GM23248 (cell line): ENCODE measurements at regions not wholly inside any gene's neighbourhood (a gene's known extent, or its start where the extent isn't known, plus 50 kb on each side); places are given as distances from the start of the nearest gene placed in this dataset.

Experiments used
- EZH2 ChIP-seq: fragments of 200-600 bp; sonication (generic); IDR thresholded peaks from 2 replicates; pipeline ENCODE4 v1.6.1; 2018; ENCODE audit warnings: antibody characterized with exemption, mild to moderate bottlenecking; ENCODE audit not compliant: insufficient read depth, poor library complexity, severe bottlenecking
- EZH2phosphoT487 ChIP-seq: fragments of 200-600 bp; sonication (generic); IDR thresholded peaks from 2 replicates; pipeline ENCODE4 v1.6.1; 2018; ENCODE audit warnings: antibody characterized with exemption, moderate library complexity, mild to moderate bottlenecking, low read depth; ENCODE audit not compliant: insufficient read depth

DNA sequence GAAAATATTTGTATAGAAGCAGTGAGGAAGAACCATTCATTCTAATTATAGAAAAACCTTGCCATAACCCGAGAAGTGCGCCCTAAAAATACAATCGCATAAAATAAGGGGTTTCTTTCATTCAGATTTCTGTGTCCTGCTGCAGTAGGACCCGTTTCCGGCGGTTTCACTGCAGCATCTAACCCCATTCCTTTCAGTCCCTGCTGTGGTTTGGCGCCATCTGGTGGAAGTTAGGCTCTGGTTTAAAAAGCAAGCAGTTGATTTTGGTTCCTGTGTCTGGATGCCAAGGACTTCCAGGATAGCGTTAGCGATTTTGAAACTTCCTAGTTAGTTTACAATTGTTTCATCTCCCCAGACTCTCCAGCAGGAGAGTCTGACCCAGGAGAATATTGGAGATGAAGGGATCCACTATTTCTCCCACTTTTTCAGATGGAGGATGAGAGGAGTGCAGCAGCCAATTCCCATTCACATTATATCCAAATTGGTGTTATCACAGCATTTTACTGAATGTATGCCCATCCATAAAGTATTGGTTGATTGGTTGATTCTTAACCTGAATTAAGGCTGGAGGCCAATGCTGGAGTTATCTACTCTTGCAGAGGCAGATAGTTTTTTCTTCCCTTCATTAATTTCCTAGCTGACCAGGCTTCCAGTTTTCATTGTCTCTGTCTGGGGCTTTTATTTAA, 128.8 kb upstream of the CACNA2D1 start:
- TF ChIP-seq EZH2 = no peak
- no peak for TF ChIP-seq EZH2phosphoT487
